HepG2 (cell line): ENCODE measurements at regions not wholly inside any gene's neighbourhood (a gene's known extent, or its start where the extent isn't known, plus 50 kb on each side); places are given as distances from the start of the nearest gene placed in this dataset.

Source experiments
- BRCA1 ChIP-seq: sonication (generic); formaldehyde crosslinking; IDR thresholded peaks from 2 replicates; pipeline ENCODE4 v1.4.0; 2020; ENCODE audit warnings: missing genetic modification reagents
- EP300 ChIP-seq, 3 experiments: sonication (generic) in 1 of 3; formaldehyde crosslinking in 1 of 3; IDR thresholded peaks; 2 replicates each; pipeline versions ENCODE4 v1.5.1 to v1.6.1; 2011 to 2020; ENCODE audit warnings: low read depth in 2 of 3, low read length in 2 of 3, borderline replicate concordance in 1 of 3, improper control_type of control experiment in 1 of 3, mild to moderate bottlenecking in 1 of 3, missing genetic modification reagents in 1 of 3, moderate library complexity in 1 of 3
- FOXK1 ChIP-seq: sonication (generic); formaldehyde crosslinking; IDR thresholded peaks from 2 replicates; pipeline ENCODE4 v1.4.0; 2020; ENCODE audit warnings: low read depth, missing genetic modification reagents, borderline replicate concordance
- NFYB ChIP-seq: sonication (generic); formaldehyde crosslinking; IDR thresholded peaks from 2 replicates; pipeline ENCODE4 v1.4.0; 2020; ENCODE audit warnings: missing genetic modification reagents
- POLR2A ChIP-seq, 2 experiments: IDR thresholded peaks; 2 replicates each; pipeline ENCODE4 v1.6.1; 2011; ENCODE audit warnings: low read depth in 2 of 2, low read length in 2 of 2, mild to moderate bottlenecking in 1 of 2, moderate library complexity in 1 of 2; ENCODE audit not compliant: insufficient read depth in 1 of 2
- RFX5 ChIP-seq: IDR thresholded peaks from 2 replicates; pipeline ENCODE4 v1.6.1; 2011; ENCODE audit warnings: low read depth, low read length, improper control_type of control experiment
- SRSF4 ChIP-seq: fragments of 200-400 bp; formaldehyde crosslinking; IDR thresholded peaks from one replicate; pipeline ENCODE4 v1.6.1; 2018; ENCODE audit warnings: mild to moderate bottlenecking, low read depth, low read length, moderate library complexity; ENCODE audit not compliant: poor library complexity, severe bottlenecking
- YY1 ChIP-seq: IDR thresholded peaks from 2 replicates; pipeline ENCODE4 v1.6.1; 2011; ENCODE audit warnings: low read length, low read depth, moderate library complexity, mild to moderate bottlenecking; ENCODE audit not compliant: insufficient read depth, insufficient replicate concordance
- ZFP62 ChIP-seq: sonication (generic); formaldehyde crosslinking; IDR thresholded peaks from 2 replicates; pipeline ENCODE4 v1.4.0; 2020; ENCODE audit warnings: missing genetic modification reagents
- TF ChIP-seq, protein P1 (sequence below): sonication (generic); formaldehyde crosslinking; IDR thresholded peaks from 2 replicates; pipeline ENCODE4 v1.4.0; 2020; ENCODE audit warnings: missing genetic modification reagents
- TF ChIP-seq, protein P2 (sequence below): sonication (generic); formaldehyde crosslinking; IDR thresholded peaks from 2 replicates; pipeline ENCODE4 v1.4.0; 2020; ENCODE audit warnings: missing genetic modification reagents

DNA sequence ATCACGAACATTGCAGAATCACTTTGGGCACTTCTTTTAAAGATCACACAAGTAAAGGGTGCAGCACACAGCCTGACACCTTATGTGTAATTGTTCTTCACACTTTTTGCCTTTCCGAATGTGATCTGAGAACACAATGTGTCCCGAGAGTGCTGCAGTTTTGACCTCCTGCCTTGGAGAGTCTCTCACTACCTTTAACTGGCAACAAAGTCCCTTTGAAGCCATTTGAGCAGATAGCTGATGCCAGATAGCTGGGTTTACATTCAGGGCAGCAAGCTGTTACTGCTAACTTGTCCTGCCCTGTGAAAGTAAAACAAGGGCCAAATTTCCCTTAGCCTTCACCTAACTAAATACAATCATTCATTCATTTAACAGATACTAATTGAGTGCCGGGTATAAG lies 411.0 kb upstream of the DYNLRB2 start:
- TF ChIP-seq NFYB (CRISPR knock-in tag) = no peak
- TF ChIP-seq, protein P1, sequence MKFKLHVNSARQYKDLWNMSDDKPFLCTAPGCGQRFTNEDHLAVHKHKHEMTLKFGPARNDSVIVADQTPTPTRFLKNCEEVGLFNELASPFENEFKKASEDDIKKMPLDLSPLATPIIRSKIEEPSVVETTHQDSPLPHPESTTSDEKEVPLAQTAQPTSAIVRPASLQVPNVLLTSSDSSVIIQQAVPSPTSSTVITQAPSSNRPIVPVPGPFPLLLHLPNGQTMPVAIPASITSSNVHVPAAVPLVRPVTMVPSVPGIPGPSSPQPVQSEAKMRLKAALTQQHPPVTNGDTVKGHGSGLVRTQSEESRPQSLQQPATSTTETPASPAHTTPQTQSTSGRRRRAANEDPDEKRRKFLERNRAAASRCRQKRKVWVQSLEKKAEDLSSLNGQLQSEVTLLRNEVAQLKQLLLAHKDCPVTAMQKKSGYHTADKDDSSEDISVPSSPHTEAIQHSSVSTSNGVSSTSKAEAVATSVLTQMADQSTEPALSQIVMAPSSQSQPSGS (CRISPR knock-in tag) = no peak
- TF ChIP-seq, protein P2, sequence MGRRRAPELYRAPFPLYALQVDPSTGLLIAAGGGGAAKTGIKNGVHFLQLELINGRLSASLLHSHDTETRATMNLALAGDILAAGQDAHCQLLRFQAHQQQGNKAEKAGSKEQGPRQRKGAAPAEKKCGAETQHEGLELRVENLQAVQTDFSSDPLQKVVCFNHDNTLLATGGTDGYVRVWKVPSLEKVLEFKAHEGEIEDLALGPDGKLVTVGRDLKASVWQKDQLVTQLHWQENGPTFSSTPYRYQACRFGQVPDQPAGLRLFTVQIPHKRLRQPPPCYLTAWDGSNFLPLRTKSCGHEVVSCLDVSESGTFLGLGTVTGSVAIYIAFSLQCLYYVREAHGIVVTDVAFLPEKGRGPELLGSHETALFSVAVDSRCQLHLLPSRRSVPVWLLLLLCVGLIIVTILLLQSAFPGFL = no peak
- TF ChIP-seq POLR2A (IDR thresholded peaks at IDR 0.05; ENCODE audit: insufficient read depth in 1 of 2, low read depth in 2 of 2, low read length in 2 of 2) = no peak
- TF ChIP-seq BRCA1 (CRISPR knock-in tag) = no peak
- TF ChIP-seq YY1 = no peak
- TF ChIP-seq RFX5 = no peak
- TF ChIP-seq EP300 (IDR thresholded peaks at IDR 0.05; ENCODE audit: low read depth in 2 of 2, low read length in 2 of 2) = no peak
- TF ChIP-seq EP300 (CRISPR knock-in tag; IDR thresholded peaks at IDR 0.05; ENCODE audit: borderline replicate concordance) = no peak
- no peak for TF ChIP-seq FOXK1
- TF ChIP-seq ZFP62 = no peak
- no peak for TF ChIP-seq SRSF4
